ENCODE measurements at regions not wholly inside any gene's neighbourhood (a gene's known extent, or its start where the extent isn't known, plus 50 kb on each side); places are given as distances from the start of the nearest gene placed in this dataset.
A peak's percentile ranks its signal among the peaks of the same experiment; 100 is the strongest.

GRCh38 chr2:204239411-204240165 is 303.0 kb downstream of the ICOS start:
- no peak for DNase-seq

GRCh38 chr2:204240961-204241360 is 304.3 kb upstream of the PARD3B start:
- no peak for DNase-seq

DNA sequence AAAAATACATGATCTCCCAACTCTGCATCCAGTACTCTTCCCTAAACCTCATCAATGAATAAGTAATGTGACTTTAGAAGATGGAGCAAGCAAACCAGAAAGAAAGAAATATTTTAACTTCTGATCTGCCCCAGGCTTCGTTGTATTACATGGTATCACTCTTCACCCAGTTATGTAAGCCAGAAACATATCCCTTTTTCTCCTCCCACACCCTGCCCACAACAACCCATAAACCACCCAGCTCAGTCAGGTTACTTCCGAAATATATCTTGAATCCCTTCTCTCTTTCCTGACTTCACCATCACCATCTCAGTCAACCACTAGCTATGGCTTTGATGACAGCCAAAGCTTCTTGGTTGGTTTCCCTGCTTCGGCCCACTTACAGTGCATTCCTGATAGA is 295.8 kb upstream of the PARD3B start:
- no peak for DNase-seq

GRCh38 chr2:204250692-204251091 is 294.6 kb upstream of the PARD3B start:
- DNase-seq = no peak

GRCh38 chr2:204251158-204251997 is 293.9 kb upstream of the PARD3B start:
- DNase-seq = no peak

DNA sequence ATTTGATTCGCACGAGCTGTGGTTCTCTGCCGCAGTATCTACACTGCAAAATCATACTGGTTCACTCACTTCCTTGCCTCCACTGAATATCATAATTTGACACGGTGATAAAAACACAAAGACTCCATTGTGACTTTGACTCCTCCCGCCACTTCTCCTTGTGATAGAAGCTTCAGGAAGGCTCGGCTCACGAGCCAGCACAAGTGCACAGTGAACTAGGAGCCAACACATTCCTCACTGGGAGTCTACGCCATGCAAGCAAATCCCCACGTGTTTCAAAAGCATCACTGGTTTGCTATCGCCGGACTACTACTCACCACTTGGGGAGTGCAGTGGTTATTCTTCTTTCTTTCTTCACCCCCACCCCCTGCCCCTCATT is 293.3 kb upstream of the PARD3B start:
- DNase-seq = no peak

- no peak for DNase-seq
These were observed 290.2 kb upstream of the PARD3B start for GRCh38 chr2:204255071-204255470.

DNA sequence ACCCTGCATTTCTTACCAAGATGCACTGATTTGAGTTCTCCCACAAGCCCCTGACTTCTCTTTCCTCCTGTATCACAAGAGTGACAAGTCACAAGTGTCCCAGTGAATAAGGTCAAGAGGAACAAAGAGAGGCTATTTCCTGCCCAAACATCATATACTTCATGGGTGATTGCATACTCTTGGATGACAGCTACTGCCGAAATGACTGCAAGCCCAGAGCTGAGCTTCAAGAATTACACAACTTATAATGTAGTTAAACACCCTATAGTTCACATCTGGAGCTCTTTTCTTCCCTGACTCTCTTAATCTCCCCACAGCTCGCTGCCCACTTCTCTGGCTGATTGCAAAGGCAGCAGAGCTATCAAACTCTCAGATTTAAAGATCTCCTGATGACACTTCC is 289.7 kb upstream of the PARD3B start:
- no peak for DNase-seq

DNA sequence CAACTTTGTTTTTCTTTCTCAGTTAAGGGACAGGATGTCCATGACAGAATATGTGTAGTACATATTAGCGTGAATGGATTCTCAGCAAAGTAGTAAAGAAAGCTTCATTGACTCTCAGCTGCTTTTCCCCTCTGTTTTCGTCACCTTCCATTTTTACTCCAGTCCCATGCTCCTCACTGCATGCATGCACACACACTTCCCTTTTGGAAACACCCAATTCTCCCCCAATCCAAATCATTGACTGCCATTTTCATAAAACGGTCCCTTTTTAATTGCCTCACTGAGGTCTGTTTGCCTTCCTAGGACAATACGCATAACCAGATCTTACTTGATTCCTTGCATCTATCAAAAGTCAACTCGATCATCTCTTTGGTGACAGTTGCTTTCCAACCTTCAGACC is 287.5 kb upstream of the PARD3B start:
- no peak for DNase-seq

- DNase-seq = no peak
These were observed 286.4 kb upstream of the PARD3B start for GRCh38 chr2:204258890-204259289.

GRCh38 chr2:204260162-204260877 is 285.0 kb upstream of the PARD3B start:
- peak; percentile 84 for DNase-seq

DNA sequence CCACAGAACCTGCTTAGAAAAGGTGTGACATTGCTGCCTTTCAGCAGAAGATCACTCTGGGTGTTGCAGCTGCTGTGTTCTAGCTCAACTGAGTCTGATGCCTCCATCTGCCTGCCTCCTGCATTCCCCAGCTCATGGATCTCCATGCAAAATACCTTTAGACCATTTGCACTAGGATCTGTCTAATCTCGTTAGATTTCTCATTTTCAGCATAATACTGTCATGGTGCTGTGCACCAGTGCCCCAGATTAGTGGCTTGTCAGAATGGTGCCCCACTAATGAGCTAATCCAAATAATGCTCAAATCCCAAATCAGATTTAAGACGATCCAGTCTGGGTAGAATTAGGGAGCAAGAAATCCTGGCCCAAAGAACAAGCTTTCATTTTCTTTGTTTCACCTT is 284.4 kb upstream of the PARD3B start:
- no peak for DNase-seq

- DNase-seq = no peak
These were observed 283.4 kb upstream of the PARD3B start for GRCh38 chr2:204261846-204262245.

DNA sequence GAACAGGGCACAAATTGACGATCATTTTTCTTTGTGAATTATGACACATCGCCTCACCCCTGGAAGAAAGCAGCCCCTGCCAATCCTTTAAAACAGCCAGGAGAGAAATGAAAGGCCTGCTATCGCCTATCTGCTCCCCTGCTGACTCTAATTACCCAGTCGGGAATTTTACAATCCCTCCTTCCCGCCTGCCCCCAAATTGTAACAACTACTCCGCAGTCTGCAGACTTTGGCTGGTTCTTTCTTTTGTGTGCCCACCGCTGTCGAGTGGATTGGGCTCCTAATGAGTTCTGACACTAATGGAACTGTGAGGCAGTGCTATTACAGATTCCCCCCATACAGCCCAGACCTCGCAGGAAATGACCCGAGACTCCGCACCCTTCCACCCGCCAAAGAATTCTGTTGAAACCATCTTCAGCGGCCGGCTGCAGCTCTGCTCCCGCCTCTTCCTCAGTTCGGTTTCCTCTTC is 281.2 kb upstream of the PARD3B start:
- DNase-seq = no peak

- no peak for DNase-seq
These were observed 280.6 kb upstream of the PARD3B start for GRCh38 chr2:204264621-204265140.

DNA sequence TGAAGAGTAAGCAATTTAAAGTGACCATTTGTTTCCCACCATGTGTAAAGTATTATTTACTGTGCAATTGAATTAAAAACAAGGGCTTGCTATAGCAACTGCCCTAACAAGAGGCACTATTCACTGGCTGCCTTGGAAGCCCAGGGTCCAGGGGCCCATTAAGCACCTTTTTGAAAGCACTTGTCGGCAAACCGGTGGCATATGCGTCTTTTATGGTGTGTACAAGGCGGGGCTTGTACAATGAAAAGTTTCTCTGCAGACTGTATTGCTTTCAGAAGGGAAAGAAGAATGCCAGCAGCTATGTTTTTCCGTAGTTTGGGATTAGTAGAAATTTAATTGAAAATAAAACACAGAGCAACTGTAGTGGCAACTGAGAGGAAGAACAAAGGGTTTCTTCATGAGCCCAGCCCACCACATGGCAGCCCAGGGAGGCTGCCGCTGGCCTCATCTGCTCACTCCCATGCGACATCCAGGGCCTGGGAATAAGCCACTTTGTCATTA is 279.5 kb upstream of the PARD3B start:
- DNase-seq = peak; percentile 47

DNA sequence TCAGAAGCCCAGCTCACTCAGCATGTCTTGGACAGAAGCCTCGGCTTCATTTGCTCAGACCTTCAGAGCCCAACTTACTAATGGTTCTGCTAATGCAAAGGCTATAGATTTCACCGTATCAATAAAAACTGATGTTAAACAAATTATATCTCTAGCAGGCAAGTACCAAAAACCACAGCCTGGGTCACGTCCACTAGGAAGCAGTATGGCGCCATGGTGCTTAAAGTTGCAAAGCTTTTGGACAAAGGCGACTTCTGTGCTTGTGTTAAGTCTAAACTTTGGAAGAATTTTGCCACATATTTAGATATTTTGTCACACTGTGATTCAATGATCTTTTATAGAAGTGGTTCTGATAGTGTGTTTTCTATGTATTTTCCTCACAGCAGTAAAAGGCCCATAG is 276.8 kb upstream of the PARD3B start:
- no peak for DNase-seq

DNA sequence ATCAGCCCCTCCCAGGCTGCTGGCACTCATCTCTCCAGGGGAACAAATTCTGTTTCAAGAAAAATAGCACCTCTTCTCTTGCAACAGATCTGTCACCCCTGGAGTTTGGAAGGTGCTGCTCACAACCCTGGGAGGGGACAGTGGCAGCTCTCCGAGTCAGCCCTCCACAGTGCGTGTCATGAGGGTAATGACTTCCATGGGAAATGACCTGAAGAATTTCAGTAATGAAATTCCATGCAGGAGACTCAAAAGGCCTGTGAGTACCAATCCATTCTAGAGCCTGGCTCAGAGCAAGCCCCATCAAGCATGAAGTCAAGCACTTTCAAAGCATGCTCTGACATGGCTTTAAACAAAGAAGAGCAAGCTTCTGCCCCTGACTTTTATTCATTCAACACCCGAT is 276.3 kb upstream of the PARD3B start:
- DNase-seq = no peak

GRCh38 chr2:204272089-204272488 is 273.2 kb upstream of the PARD3B start:
- DNase-seq = no peak

DNA sequence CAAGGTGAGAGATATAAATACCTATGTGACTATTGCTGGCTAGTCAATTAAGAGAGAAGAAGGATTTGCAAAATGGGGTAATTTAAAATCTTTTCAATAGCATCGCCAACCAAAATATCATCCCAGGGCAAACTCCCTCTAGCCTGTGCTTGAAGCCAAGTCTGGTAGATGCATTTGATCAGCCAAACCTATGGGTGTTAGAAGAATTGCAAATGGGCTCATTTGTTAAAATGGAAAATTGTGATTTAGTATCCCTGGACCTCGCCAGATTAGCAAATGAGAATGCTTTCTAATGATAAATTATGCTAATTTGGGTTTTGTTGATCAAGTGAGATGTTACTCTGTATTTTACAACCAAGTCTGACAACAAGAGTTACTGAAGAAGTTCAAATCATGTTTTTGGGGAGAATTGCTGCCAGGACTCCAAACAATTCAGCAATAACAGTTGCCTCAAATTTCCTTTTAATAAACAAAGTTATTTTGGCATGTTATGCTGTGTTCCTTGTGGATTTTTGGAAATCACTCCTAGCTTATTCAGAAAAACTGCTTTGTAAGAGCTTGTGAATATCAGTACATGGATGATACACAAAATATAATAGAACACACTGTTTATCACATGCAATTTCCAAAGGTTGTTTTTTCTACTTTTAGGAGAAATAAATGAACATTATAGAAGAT is 272.5 kb upstream of the PARD3B start:
- DNase-seq = no peak

GRCh38 chr2:204274429-204274828 is 270.8 kb upstream of the PARD3B start:
- DNase-seq = no peak

- no peak for DNase-seq
These were observed 270.3 kb upstream of the PARD3B start for GRCh38 chr2:204274991-204275390.

- DNase-seq = no peak
These were observed 268.0 kb upstream of the PARD3B start for GRCh38 chr2:204277226-204277625.

Data from NCI-H1436 (cell line).